Adrenal gland (tissue), 9 donors: ENCODE measurements at regions not wholly inside any gene's neighbourhood (a gene's known extent, or its start where the extent isn't known, plus 50 kb on each side); places are given as distances from the start of the nearest gene placed in this dataset.

ENCODE experiments used
- DNase-seq, 7 donors: peaks; one replicate each; pipeline ENCODE4 v3.0.0-alpha.2; 2019 to 2020
- H3K27ac ChIP-seq, 5 donors: fragments of 200-600 bp; sonication (generic) in 4 of 5; 1 replicate in 3 of 5; 2 replicates in 2 of 5; pipeline versions ENCODE4 v1.5.1 to v1.8.0; 2016 to 2020; ENCODE audit warnings: mild to moderate bottlenecking in 1 of 5
- H3K27me3 ChIP-seq: fragments of 200-600 bp; 2 replicates; pipeline ENCODE4 v1.8.0; 2021
- H3K36me3 ChIP-seq, 2 donors: fragments of 200-600 bp; replicated peaks in 1 of 2; 1 replicate in 1 of 2; 2 replicates in 1 of 2; pipeline versions ENCODE4 v1.5.1 to v1.8.0; 2018 to 2022
- H3K4me1 ChIP-seq, 2 donors: fragments of 200-600 bp; replicated peaks in 1 of 2; 1 replicate in 1 of 2; 2 replicates in 1 of 2; pipeline versions ENCODE4 v1.5.1 to v1.8.0; 2018 to 2021
- H3K4me3 ChIP-seq, 4 donors: fragments of 200-600 bp; sonication (generic) in 3 of 4; one replicate each; pipeline ENCODE4 v1.5.1; 2016 to 2018
- H3K9me3 ChIP-seq, 3 donors: fragments of 200-600 bp; sonication (generic) in 1 of 3; replicated peaks in 1 of 3; 1 replicate in 2 of 3; 2 replicates in 1 of 3; pipeline versions ENCODE4 v1.5.1 to v1.8.0; 2016 to 2021
- CTCF ChIP-seq, 6 experiments: fragments of 450-650 bp in 4 of 6; fragments of 200-600 bp in 2 of 6; sonication (generic) in 1 of 6; IDR thresholded peaks; 1 replicate in 5 of 6; 2 replicates in 1 of 6; pipeline versions ENCODE4 v1.5.1 to v1.8.0; 2016 to 2021; ENCODE audit warnings: antibody characterized with exemption in 6 of 6, mild to moderate bottlenecking in 2 of 6, moderate library complexity in 1 of 6
- POLR2A ChIP-seq, 2 donors: fragments of 450-650 bp; IDR thresholded peaks; one replicate each; pipeline ENCODE4 v1.6.1; 2017; ENCODE audit warnings: antibody characterized with exemption in 2 of 2, mild to moderate bottlenecking in 2 of 2, moderate library complexity in 1 of 2
- WGBS, 4 donors: extraction: QIAGEN DNeasy Blood & Tissue Kit in 2 of 4; methylation state at CpG; one replicate each; pipeline versions ENCODE4 v1.1.5 to v1.1.7; 2013 to 2017; 5-methylcytosine and 5-hydroxymethylcytosine counted together
- intact Hi-C, 2 donors: fragments of 100-400 bp; cut with DNase I; formaldehyde crosslinking; loops; one replicate each; pipeline versions ENCODE4 v1.14.1 to v1.15.0; 2022 to 2023
- donor health status: healthy with polysubstance abuse.
- donor health status: Bipolar disorder and iron deficiency.
- donor health status: DM: yes; HTN: yes; CAD: no.
- donor health status: DM: no; HTN: no; CAD: no.
- donor health status: DM: no; HTN: no; CAD: no.

- peaks cover 0 to 11% (median 10%) of the 10 kb centered on the region in 3 donors for H3K9me3 ChIP-seq
- no peak overlapping the region for H3K4me3 ChIP-seq
- no peak for DNase-seq
- H3K4me1 ChIP-seq: no peaks in the 10 kb centered on the region
- intact Hi-C loops: no loop called here
- no peak for TF ChIP-seq POLR2A (IDR thresholded peaks at IDR 0.05)
- TF ChIP-seq CTCF (IDR thresholded peaks at IDR 0.05): no peak
- no peaks in the 10 kb centered on the region for H3K36me3 ChIP-seq
- no peak overlapping the region for H3K27ac ChIP-seq
- H3K27me3 ChIP-seq: no peaks in the 10 kb centered on the region
Measured at GRCh38 chr5:35561396-35561795, 56.3 kb upstream of the SPEF2 start.

- DNase-seq: no peak
- Histone ChIP-seq H3K4me3 (no peak overlapping the region), H3K9me3 (peaks cover 0 to 13% (median 10%) of the 10 kb centered on the region in 3 donors), H3K27me3 (no peaks in the 10 kb centered on the region), H3K36me3 (no peaks in the 10 kb centered on the region), H3K27ac (no peak overlapping the region), H3K4me1 (no peaks in the 10 kb centered on the region)
- no peak for TF ChIP-seq CTCF (IDR thresholded peaks at IDR 0.05)
- TF ChIP-seq POLR2A (IDR thresholded peaks at IDR 0.05): no peak
- 75 to 81% (median 76%) methylated on average over 1 of the region's 1 CpG for WGBS, 4 donors
- intact Hi-C loops: no loop called here
Measured at GRCh38 chr5:35557748-35558147, 59.9 kb upstream of the SPEF2 start.

GRCh38 chr5:35557199-35557598, 60.5 kb upstream of the SPEF2 start:
- Histone ChIP-seq H3K36me3 (no peaks in the 10 kb centered on the region), H3K27me3 (no peaks in the 10 kb centered on the region), H3K4me1 (no peaks in the 10 kb centered on the region), H3K4me3 (no peak overlapping the region), H3K27ac (no peak overlapping the region), H3K9me3 (peaks cover 0 to 13% (median 10%) of the 10 kb centered on the region in 3 donors)
- 82 to 87% (median 85%) methylated on average over 2 of the region's 2 CpGs for WGBS, 4 donors
- TF ChIP-seq POLR2A (IDR thresholded peaks at IDR 0.05) (no peak), CTCF (IDR thresholded peaks at IDR 0.05) (no peak)
- intact Hi-C loops: no loop called here
- no peak for DNase-seq

- H3K9me3 ChIP-seq: peaks cover 0 to 13% (median 10%) of the 10 kb centered on the region in 3 donors
- 51 to 70% (median 65%) methylated on average over 3 of the region's 3 CpGs for WGBS, 4 donors
- no peaks in the 10 kb centered on the region for H3K4me1 ChIP-seq
- H3K4me3 ChIP-seq: no peak overlapping the region
- no peak for TF ChIP-seq POLR2A (IDR thresholded peaks at IDR 0.05)
- no peak for TF ChIP-seq CTCF (IDR thresholded peaks at IDR 0.05)
- H3K27ac ChIP-seq: no peak overlapping the region
- no peaks in the 10 kb centered on the region for H3K36me3 ChIP-seq
- H3K27me3 ChIP-seq: no peaks in the 10 kb centered on the region
- no peak for DNase-seq
- intact Hi-C loops: no loop called here
Measured at GRCh38 chr5:35554016-35554415, 63.6 kb upstream of the SPEF2 start.
